ENCODE measurements at regions not wholly inside any gene's neighbourhood (a gene's known extent, or its start where the extent isn't known, plus 50 kb on each side); places are given as distances from the start of the nearest gene placed in this dataset.
A peak's percentile ranks its signal among the peaks of the same experiment; 100 is the strongest.
"Not testable (repeated sequence)": the region's sequence is repeated elsewhere in the genome, so short reads cannot be mapped to it uniquely, and the experiment has no call there.

DNA sequence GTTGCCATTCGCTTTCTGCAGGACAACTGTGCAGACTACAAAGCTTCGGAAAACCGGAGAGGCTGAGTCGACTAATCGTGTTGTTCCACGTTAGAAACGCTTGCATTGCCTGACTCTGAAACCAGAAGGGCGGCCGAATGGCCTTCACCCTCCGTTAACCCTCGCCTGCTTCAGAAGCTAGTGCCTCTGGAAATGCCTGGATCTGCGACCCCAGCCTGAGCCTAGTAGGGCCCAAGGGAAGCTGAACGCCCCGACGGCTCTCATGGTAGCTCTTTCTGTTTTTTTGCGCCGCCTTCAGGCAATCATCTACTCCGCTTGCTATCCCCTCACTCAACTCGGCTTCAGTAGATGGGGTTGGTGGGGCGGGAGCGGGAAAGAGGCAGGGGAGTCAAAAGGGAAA lies 117.3 kb downstream of the PPIAL4A start:
- DNase-seq = not testable (repeated sequence)

DNA sequence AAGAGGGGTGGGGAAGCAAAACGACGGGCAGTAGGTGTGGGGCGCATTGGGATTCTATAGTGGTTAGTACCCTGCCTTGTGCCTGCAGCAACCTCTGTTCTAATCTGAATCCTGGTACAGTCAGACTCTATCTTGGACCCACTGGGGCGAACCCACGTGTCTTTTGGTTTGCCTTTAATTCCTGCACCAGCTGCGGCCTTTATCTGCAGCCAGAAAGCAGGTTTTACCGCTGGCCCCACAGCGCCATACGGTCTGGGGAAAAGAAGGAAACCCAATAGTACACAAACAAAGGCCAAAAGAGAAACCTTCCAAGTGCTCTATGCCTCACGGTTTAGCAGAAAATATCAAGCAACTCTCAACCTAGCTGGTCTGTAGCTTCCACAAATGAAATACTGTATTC lies 118.2 kb downstream of the PPIAL4A start:
- not testable (repeated sequence) for DNase-seq

- DNase-seq = not testable (repeated sequence)
Observed at GRCh38 chr1:121008512-121009215, 119.1 kb downstream of the PPIAL4A start.

GRCh38 chr1:121009216-121010057 lies 119.9 kb downstream of the PPIAL4A start:
- not testable (repeated sequence) for DNase-seq

DNA sequence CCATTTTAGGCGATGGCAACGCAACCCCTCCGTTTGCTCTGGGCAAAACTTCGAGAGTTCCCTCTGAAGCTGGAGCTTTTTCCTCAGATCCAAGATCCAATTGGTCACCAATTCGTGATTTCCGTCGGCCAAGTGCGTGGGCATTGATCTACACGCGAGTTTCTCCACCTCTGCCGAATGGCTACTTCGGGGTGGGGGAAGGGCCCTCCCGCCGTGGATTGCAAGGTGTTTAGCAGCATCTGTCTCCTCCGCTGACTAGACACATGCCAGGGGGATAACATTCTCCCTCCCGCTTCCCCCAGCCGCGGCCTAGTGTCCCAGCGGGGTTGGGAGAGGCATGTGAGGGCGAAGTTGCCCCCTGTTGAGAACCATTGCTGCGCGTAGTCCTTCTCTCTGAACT lies 120.6 kb downstream of the PPIAL4A start:
- DNase-seq = not testable (repeated sequence)

GRCh38 chr1:121013181-121013580 lies 123.6 kb downstream of the PPIAL4A start:
- DNase-seq = not testable (repeated sequence)

DNA sequence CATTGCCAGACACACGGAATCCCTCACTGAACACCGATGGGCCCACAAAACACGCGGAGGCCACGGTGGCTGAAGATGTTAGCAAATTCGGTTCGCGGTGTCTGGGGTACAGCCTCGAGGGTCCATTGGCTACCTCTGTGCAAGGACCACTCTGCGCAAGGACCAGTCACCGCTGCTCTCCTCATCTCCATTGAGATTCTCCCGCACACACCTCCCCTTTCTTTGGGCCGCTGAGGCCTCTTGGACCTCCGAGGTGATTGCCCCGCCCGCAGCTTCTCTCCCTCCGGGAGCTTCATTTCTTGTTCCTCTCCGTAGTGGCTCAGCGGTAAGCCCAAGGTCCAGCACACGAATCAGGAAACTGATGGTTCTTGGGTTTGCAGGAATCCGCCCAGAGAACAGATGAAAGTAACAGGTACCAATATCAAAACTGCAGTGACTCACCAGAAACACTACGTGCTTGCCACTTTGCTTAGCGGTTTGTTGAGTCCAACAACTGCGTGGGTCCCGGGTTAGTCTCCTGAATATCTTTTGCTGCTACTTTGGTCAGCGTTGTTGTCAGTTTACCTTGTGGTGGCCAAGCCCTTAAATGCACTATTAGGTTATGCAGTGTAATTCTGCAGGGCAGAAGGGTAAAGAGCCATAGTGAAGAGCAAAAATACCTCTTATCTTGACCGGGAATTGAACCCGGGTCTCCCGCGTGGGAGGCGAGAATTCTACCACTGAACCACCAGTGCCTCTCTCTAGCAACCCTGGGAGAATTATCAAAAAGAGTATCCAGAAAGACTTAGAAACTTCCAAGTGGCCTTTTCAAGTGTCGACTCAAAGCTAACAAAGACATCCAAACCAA lies 126.8 kb downstream of the PPIAL4A start:
- DNase-seq = not testable (repeated sequence)

- not testable (repeated sequence) for DNase-seq
Observed at GRCh38 chr1:121019715-121020349, 130.3 kb downstream of the PPIAL4A start.

GRCh38 chr1:121020350-121021236 lies 131.0 kb downstream of the PPIAL4A start:
- DNase-seq = peak; percentile 30

- DNase-seq = not testable (repeated sequence)
Observed at GRCh38 chr1:121021716-121022115, 132.1 kb downstream of the PPIAL4A start.

GRCh38 chr1:121032878-121033494 lies 143.4 kb downstream of the PPIAL4A start:
- not testable (repeated sequence) for DNase-seq

GRCh38 chr1:121036792-121037191 lies 147.2 kb downstream of the PPIAL4A start:
- DNase-seq = not testable (repeated sequence)

DNA sequence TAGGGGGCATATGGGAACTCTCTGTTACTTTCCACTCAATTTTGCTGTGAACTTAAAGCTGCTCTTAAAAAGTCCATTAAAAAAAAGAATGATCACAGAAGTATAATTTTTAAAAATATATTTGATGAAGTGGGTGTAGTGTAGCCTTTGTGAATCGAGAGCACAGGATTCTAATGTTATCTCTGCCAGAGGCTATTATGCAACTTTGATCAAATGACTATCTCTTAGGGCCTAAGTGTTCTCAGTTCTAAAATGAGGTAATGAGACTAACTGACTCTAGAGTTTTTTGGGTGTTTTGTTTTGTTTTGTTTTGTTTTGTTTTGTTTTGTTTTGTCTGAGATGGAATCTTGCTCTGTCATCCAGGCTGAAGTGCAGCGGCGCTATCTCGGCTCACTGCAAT lies 143.2 kb downstream of the FAM72B start:
- DNase-seq = not testable (repeated sequence)

DNA sequence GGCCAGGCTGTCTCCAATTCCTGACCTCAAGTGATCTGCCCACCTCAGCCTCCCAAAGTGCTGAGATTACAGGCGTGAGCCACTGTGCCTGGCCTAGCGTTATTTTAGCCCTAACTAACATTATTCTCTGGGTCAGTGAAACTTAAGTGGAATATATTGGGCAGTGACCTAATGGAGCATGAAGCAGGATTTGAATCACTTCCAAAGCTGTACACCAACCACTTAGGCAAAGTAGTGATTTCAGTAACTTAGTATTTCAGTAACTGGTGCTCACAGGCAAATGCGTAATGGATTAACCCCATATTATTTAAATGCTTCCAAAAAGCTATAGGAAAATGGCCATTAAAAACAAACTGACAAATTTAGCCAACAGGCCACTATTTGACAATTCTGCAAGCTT lies 142.6 kb downstream of the FAM72B start:
- DNase-seq = not testable (repeated sequence)

GRCh38 chr1:121042882-121043281 lies 141.3 kb downstream of the FAM72B start:
- not testable (repeated sequence) for DNase-seq

GRCh38 chr1:121048293-121048752 lies 135.8 kb downstream of the FAM72B start:
- peak; percentile 1 for DNase-seq

GRCh38 chr1:121048769-121049443 lies 135.2 kb downstream of the FAM72B start:
- not testable (repeated sequence) for DNase-seq

- not testable (repeated sequence) for DNase-seq
Observed at GRCh38 chr1:121050097-121050496, 134.0 kb downstream of the FAM72B start.

DNA sequence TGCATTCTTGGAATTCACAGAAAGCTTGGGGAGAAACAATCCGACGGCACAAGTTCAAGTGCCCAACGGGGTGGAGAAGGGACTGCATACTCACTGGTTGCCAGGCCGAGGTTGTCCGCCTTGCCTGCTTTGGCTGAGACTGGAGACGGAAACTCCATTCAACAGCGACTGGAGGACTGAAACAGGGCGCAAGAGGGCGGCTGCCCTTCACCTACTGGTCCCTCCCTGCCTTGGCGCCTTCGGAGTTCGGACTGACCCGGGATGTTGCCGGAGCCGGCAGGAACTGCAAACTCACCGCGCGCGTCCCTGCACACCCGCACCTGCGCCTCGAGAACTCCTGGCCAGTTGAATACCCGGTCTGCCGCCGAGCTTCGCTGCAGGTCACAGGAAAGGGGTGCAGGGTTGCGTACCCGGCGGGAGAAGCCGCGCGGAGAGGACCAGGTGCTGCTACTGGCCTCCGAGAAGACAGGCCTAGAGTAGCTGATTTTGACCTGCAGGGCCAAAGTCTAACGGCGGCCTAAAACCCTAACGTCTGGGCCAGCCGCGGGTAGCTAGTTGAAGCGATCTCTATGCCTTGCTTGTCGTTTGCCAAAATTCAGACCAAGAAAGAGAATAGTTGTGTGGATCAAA lies 132.9 kb downstream of the FAM72B start:
- not testable (repeated sequence) for DNase-seq
